ENCODE measurements at regions not wholly inside any gene's neighbourhood (a gene's known extent, or its start where the extent isn't known, plus 50 kb on each side); places are given as distances from the start of the nearest gene placed in this dataset.

- no peak for TF ChIP-seq POLR2AphosphoS5 (IDR thresholded peaks at IDR 0.05; ENCODE audit: low read depth)
- TF ChIP-seq EZH2 (IDR thresholded peaks at IDR 0.05; ENCODE audit: low read depth, unreplicated experiment): no peak
- TF ChIP-seq, protein P1, sequence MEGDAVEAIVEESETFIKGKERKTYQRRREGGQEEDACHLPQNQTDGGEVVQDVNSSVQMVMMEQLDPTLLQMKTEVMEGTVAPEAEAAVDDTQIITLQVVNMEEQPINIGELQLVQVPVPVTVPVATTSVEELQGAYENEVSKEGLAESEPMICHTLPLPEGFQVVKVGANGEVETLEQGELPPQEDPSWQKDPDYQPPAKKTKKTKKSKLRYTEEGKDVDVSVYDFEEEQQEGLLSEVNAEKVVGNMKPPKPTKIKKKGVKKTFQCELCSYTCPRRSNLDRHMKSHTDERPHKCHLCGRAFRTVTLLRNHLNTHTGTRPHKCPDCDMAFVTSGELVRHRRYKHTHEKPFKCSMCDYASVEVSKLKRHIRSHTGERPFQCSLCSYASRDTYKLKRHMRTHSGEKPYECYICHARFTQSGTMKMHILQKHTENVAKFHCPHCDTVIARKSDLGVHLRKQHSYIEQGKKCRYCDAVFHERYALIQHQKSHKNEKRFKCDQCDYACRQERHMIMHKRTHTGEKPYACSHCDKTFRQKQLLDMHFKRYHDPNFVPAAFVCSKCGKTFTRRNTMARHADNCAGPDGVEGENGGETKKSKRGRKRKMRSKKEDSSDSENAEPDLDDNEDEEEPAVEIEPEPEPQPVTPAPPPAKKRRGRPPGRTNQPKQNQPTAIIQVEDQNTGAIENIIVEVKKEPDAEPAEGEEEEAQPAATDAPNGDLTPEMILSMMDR (conservative IDR thresholded peaks at IDR 0.05; ENCODE audit: low read depth in 2 of 2): peak; percentile 20 to 49; a peak in 2 of 4 replicates
- TF ChIP-seq JUNB (IDR thresholded peaks at IDR 0.05; ENCODE audit: unreplicated experiment): no peak
- TF ChIP-seq REST (IDR thresholded peaks at IDR 0.05; ENCODE audit: unreplicated experiment): no peak
- no peak for TF ChIP-seq CREB1 (CRISPR knock-in tag; IDR thresholded peaks at IDR 0.05; ENCODE audit: low read depth)
- TF ChIP-seq ZNF331 (CRISPR knock-in tag; IDR thresholded peaks at IDR 0.05; ENCODE audit: low read depth): no peak
- TF ChIP-seq STAT1 (IDR thresholded peaks at IDR 0.05; ENCODE audit: unreplicated experiment): no peak
- TF ChIP-seq NANOG (IDR thresholded peaks at IDR 0.05; ENCODE audit: borderline replicate concordance): no peak
- TF ChIP-seq ZNF114 (CRISPR knock-in tag; IDR thresholded peaks at IDR 0.05): no peak
- no peak for TF ChIP-seq EZH2phosphoT487 (IDR thresholded peaks at IDR 0.05; ENCODE audit: unreplicated experiment)
- TF ChIP-seq ETS1 (IDR thresholded peaks at IDR 0.05): no peak
- no peak for TF ChIP-seq ZNF462 (CRISPR knock-in tag; IDR thresholded peaks at IDR 0.05)
Measured at GRCh38 chr16:54812229-54812628, 118.4 kb upstream of the IRX5 start.
